Esophagus (tissue), 2 donors: ENCODE measurements at regions not wholly inside any gene's neighbourhood (a gene's known extent, or its start where the extent isn't known, plus 50 kb on each side); places are given as distances from the start of the nearest gene placed in this dataset.

ENCODE experiments used
- H3K27ac ChIP-seq, 2 donors: one replicate each; pipeline ENCODE4 v1.5.1; 2013; ENCODE audit warnings: low read depth in 2 of 2, mild to moderate bottlenecking in 2 of 2, inconsistent platforms in 1 of 2, low read length in 1 of 2, moderate library complexity in 1 of 2
- H3K27me3 ChIP-seq, 2 donors: one replicate each; pipeline ENCODE4 v1.6.1; 2013; ENCODE audit warnings: low read length in 2 of 2, control low read depth in 1 of 2, mild to moderate bottlenecking in 1 of 2; ENCODE audit not compliant: insufficient read depth in 2 of 2, control insufficient read depth in 1 of 2
- H3K36me3 ChIP-seq, 2 donors: one replicate each; pipeline ENCODE4 v1.6.1; 2013; ENCODE audit warnings: low read length in 1 of 2; ENCODE audit not compliant: control insufficient read depth in 2 of 2, insufficient read depth in 2 of 2
- H3K4me1 ChIP-seq, 2 donors: one replicate each; pipeline ENCODE4 v1.6.1; 2013; ENCODE audit warnings: low read length in 1 of 2; ENCODE audit not compliant: control insufficient read depth in 2 of 2, insufficient read depth in 2 of 2
- H3K4me3 ChIP-seq, 2 donors: one replicate each; pipeline ENCODE4 v1.5.1; 2013; ENCODE audit warnings: low read length in 2 of 2, mild to moderate bottlenecking in 2 of 2, low read depth in 1 of 2, moderate library complexity in 1 of 2
- H3K9me3 ChIP-seq, 2 donors: one replicate each; pipeline ENCODE4 v1.6.1; 2013; ENCODE audit warnings: mild to moderate bottlenecking in 2 of 2, low read depth in 1 of 2, low read length in 1 of 2, moderate library complexity in 1 of 2; ENCODE audit not compliant: control insufficient read depth in 2 of 2, insufficient read depth in 1 of 2
- WGBS, 2 donors: extraction: QIAGEN DNeasy Blood & Tissue Kit; methylation state at CpG; one replicate each; pipeline ENCODE4 v1.1.7; 2013; 5-methylcytosine and 5-hydroxymethylcytosine counted together
- donor health status: healthy with polysubstance abuse.
- donor health status: Bipolar disorder and iron deficiency.

DNA sequence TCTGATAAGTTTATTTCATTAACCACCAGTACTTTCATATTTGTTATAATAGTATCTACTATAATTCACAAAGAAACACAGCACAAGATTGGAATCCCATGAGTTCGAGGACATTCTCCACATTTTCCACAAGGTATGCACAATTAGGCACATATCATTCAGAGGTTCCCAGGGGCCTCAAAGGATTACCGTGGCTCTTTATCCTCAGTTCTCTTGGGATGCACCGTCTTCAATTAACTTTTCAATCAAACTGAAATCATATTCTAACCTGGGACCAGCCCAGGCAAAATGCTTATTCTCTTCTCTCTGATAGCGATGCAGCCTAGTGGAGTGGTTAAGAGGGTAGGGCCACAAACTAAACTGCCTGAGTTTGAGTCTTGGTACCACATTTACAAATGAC, 242.6 kb upstream of the RASGEF1B start:
- Histone ChIP-seq H3K27ac (no peak overlapping the region), H3K36me3 (no peaks in the 10 kb centered on the region), H3K4me1 (no peaks in the 10 kb centered on the region), H3K4me3 (no peak overlapping the region), H3K27me3 (no peaks in the 10 kb centered on the region), H3K9me3 (no peaks in the 10 kb centered on the region)
- 80 to 91% methylated on average over 4 of the region's 4 CpGs for WGBS, 2 donors

DNA sequence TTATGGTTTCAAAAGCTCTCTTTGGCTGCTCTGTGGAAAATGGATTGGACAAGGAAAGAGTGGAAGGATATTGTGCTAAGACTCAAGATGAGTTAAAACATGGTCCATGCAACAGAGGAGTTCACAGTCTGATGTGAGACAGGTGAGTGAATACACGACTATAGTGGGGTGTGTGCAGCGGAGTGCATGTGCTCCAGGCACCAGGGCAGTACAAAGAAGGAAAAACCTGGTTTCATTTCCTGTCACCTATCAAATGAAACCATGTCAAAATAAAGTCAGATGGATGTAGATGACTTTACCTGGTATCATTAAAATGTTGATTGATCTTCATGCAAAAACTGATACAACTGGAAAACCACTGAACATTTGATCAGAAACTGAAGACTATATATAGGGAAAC, 241.0 kb upstream of the RASGEF1B start:
- Histone ChIP-seq H3K36me3 (no peaks in the 10 kb centered on the region), H3K4me1 (no peaks in the 10 kb centered on the region), H3K27ac (no peak overlapping the region), H3K4me3 (no peak overlapping the region), H3K27me3 (no peaks in the 10 kb centered on the region), H3K9me3 (no peaks in the 10 kb centered on the region)
- WGBS, 2 donors = 75 to 89% methylated on average over 2 of the region's 2 CpGs

DNA sequence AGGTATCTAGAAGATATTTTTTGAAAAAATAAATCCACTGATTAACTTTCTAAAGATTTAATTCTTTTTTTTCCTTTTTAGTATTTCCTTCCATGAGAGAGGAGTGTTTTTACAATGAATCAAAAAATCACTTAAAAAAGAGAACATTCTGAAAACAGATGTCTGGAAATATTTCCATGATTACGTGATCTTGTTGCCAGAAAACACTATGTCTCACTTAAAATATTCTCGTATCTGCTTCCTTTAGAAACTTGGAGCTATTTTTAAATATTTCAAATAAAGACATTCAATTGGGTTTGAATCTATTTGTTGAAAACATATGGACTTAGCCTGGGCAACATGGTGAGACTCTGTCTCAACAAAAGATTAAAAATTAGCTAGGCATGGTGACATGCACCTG, 232.8 kb upstream of the RASGEF1B start:
- Histone ChIP-seq H3K27me3 (no peaks in the 10 kb centered on the region), H3K4me1 (no peaks in the 10 kb centered on the region), H3K36me3 (no peaks in the 10 kb centered on the region), H3K4me3 (no peak overlapping the region), H3K9me3 (no peaks in the 10 kb centered on the region), H3K27ac (no peak overlapping the region)
- WGBS, 2 donors = 59 to 70% methylated on average over 2 of the region's 2 CpGs

DNA sequence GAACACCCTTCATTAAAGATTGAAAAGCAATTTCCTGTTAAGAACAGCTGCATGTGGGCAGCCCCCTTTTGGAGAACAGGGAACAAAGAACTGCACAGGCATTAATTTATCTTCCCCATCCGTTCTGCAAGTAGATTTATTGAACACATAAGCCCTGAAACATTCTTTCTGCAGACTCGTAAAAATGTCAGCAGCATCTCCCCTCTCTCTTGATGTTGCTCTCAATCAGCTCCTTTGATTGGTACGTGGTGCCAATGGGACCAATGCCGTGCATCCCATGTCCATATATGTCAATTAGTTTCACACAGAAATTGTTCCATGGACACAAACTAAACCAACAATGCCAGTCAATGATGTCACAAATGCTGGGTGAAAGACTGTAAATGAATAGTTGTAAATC, 228.5 kb upstream of the RASGEF1B start:
- no peaks in the 10 kb centered on the region for H3K36me3 ChIP-seq
- H3K4me1 ChIP-seq = no peaks in the 10 kb centered on the region
- WGBS, 2 donors = 70 to 84% methylated on average over 4 of the region's 4 CpGs
- H3K4me3 ChIP-seq = no peak overlapping the region
- no peaks in the 10 kb centered on the region for H3K9me3 ChIP-seq
- no peaks in the 10 kb centered on the region for H3K27me3 ChIP-seq
- no peak overlapping the region for H3K27ac ChIP-seq

DNA sequence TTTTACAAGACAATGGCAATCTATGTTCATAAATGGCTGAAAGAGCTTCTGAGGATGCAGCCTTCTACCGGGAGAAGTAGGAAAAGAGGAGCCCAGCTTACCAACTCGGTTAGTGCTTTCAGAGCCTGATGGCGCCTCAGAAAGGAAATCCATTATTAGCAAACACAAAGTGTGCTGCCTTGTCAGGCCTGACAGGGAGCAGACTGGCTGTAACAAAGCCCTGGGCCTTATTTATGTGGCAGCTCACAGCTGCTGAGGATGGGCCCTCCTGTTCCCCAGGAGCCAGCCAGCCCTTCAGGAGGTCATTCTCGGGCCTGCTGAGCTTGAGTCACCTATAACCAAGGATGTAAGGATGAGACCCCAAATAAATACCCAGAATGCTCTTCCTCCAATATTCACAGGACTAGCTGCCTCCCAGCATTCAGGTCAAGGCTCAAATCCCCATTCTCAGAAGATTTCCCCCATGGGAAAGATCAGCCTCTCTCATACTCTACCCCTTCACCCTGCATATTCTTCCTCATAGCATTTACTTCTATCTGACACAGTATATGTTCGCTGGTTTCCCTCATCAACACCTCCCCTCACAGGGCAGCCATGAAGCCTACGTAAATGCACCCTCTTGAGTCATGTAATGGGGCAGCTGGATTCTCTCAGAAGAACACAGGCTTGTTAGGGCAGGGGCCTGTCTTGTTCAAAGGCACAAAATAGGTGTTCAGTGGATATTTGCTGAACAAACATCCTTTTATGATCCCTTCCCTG, 227.0 kb upstream of the RASGEF1B start:
- no peaks in the 10 kb centered on the region for H3K9me3 ChIP-seq
- 79 to 81% methylated on average over 6 of the region's 6 CpGs for WGBS, 2 donors
- H3K36me3 ChIP-seq = no peaks in the 10 kb centered on the region
- no peaks in the 10 kb centered on the region for H3K27me3 ChIP-seq
- no peak overlapping the region for H3K27ac ChIP-seq
- no peaks in the 10 kb centered on the region for H3K4me1 ChIP-seq
- no peak overlapping the region for H3K4me3 ChIP-seq

DNA sequence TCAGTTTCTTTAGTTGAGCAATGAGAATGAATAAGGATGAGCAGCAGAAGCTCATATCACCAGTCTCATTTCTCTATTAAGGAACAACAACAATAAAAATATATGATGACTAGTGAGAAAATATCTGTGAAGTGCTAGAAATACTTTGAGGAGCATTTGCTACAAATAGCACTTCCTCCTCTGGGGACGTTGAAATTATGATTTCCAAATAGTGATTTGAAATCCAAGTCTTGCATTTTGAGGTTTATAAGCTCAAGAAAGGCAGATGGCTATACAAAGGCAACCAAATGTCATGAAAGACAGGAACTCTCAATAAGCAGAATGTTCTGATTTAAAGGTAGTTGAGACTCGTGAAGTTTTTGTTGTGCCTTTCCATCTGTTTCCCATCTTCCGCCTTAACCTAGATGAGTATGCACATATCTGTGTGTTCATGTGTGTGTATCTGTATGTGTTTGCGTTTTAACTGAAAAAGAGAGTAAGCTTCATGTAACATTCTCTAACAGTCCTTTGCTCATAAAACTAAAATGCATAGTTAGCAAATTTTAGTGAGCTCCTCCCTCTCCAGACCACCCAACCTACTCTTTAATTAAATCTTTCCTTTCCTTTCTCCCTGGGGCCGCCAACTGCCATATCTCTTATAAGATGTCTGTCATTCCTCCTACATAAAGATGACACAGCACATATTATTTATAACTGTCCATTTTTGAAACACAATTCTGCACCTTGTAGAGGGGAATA, 222.6 kb upstream of the RASGEF1B start:
- H3K36me3 ChIP-seq = no peaks in the 10 kb centered on the region

DNA sequence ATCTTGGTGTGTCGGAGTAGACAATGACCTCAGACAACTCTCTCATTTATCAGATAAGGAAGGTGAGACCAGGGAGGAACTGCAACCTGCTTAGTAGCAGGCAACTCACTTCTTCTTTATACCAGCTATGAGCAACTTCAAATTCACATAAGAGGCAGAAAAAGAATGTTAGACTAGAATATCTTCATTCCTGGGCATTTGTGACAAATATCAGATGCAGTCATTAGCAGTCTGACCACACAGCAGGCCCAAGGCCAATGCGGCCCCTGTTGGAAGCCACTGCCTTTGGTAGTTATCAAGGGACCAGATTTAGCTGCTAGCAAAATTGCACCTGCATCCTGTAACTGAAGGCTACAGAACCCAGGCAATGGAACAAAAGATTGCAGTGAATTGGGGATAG, 219.2 kb upstream of the RASGEF1B start:
- H3K27me3 ChIP-seq = no peaks in the 10 kb centered on the region
- H3K27ac ChIP-seq = no peak overlapping the region
- H3K4me1 ChIP-seq = no peaks in the 10 kb centered on the region
- WGBS, 2 donors = 80 to 91% methylated on average over 2 of the region's 2 CpGs
- H3K9me3 ChIP-seq = no peaks in the 10 kb centered on the region
- H3K4me3 ChIP-seq = no peak overlapping the region
- H3K36me3 ChIP-seq = no peaks in the 10 kb centered on the region

More for the DNA sequence above, 222.6 kb upstream of the RASGEF1B start:
- no peak overlapping the region for H3K4me3 ChIP-seq
- no peaks in the 10 kb centered on the region for H3K9me3 ChIP-seq
- WGBS, 2 donors = 79 to 83% methylated on average over 5 of the region's 5 CpGs
- no peaks in the 10 kb centered on the region for H3K27me3 ChIP-seq
- no peaks in the 10 kb centered on the region for H3K4me1 ChIP-seq
- no peak overlapping the region for H3K27ac ChIP-seq

DNA sequence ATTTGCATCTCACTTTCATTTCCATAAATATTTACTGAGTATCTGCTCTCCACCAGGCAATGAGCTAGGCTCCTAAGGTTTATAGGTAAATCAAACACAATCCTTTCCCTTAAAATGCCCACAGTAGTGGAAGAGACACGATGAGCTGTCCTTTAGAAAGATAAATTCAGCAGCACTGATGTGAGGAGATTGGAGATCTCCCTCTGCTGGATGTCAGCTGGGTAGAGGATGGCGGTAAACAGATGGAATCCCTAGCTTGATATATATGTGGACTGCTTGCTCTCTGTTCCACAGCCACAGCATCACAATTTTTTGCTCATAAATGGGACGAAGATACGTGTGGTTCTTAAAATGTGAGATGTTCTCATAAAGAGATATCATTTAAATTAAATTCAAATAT, 216.4 kb upstream of the RASGEF1B start:
- Histone ChIP-seq H3K36me3 (no peaks in the 10 kb centered on the region), H3K27me3 (no peaks in the 10 kb centered on the region), H3K4me3 (no peak overlapping the region), H3K27ac (no peak overlapping the region), H3K9me3 (no peaks in the 10 kb centered on the region), H3K4me1 (no peaks in the 10 kb centered on the region)
- WGBS, 2 donors = 63% methylated on average over 4 of the region's 4 CpGs

DNA sequence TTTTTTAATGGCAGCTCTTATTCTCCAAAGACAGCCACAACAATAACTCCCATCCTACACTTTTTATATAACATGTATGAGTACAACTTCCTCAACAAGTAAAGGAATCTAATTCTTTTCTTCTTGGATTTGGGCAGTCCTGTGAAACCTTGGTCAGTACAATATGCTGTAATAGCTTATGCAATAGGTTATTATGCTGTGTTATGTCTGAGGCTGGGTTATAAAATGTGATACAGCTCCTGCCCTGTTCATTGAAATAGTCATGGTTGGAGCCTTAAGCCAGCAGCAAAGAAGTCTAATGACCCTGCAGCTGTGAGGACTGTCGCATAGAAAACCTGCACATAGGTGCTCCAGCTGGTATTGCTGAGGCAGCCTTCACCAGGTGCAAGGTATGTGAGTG, 215.8 kb upstream of the RASGEF1B start:
- H3K27ac ChIP-seq = no peak overlapping the region
- no peak overlapping the region for H3K4me3 ChIP-seq
- no peaks in the 10 kb centered on the region for H3K4me1 ChIP-seq
- H3K9me3 ChIP-seq = no peaks in the 10 kb centered on the region
- no peaks in the 10 kb centered on the region for H3K27me3 ChIP-seq
- WGBS, 2 donors = 91 to 98% methylated on average over 1 of the region's 1 CpG
- no peaks in the 10 kb centered on the region for H3K36me3 ChIP-seq

DNA sequence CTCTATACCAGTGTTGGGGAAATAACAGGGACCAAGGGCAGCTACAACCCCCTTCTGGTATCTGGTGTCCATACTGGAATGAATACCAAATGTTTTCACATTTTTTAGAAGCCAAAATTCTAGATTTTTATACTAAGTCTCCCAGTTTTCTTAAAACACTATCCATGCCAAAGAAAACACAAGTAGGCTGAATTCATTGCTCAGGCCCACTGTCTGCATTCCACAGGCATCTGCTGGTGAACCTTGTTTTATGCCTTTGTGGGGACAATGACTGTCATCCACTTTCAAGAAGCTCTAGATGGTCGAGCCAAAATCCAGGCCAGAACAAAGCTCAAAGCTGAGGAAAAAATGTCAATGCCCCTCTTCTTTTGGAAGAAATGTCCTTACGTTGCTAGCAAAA, 213.4 kb upstream of the RASGEF1B start:
- H3K27ac ChIP-seq = no peak overlapping the region
- WGBS, 2 donors = 82 to 83% methylated on average over 2 of the region's 2 CpGs
- H3K4me3 ChIP-seq = no peak overlapping the region
- no peaks in the 10 kb centered on the region for H3K4me1 ChIP-seq
- H3K36me3 ChIP-seq = no peaks in the 10 kb centered on the region
- no peaks in the 10 kb centered on the region for H3K9me3 ChIP-seq
- no peaks in the 10 kb centered on the region for H3K27me3 ChIP-seq
